ENCODE measurements at regions not wholly inside any gene's neighbourhood (a gene's known extent, or its start where the extent isn't known, plus 50 kb on each side); places are given as distances from the start of the nearest gene placed in this dataset.

- TF ChIP-seq CTCF (IDR thresholded peaks at IDR 0.05) (no peak), EP300 (IDR thresholded peaks at IDR 0.05) (no peak)
These were observed 122.5 kb upstream of the CNTN1 start for GRCh38 chr12:40569626-40570179.
